ENCODE measurements at regions not wholly inside any gene's neighbourhood (a gene's known extent, or its start where the extent isn't known, plus 50 kb on each side); places are given as distances from the start of the nearest gene placed in this dataset.

- TF ChIP-seq CTCF (conservative IDR thresholded peaks at IDR 0.05; ENCODE audit: control insufficient read depth, insufficient read depth, low read depth, low read length) = no peak
- DNase-seq (ENCODE audit: low read depth) = no peak
- no peak overlapping the region for H3K4me3 ChIP-seq (ENCODE audit: control insufficient read depth, low read depth, low read length)
These were observed 418.0 kb downstream of the SPATA31D1 start for GRCh38 chr9:82406456-82407085.

DNA sequence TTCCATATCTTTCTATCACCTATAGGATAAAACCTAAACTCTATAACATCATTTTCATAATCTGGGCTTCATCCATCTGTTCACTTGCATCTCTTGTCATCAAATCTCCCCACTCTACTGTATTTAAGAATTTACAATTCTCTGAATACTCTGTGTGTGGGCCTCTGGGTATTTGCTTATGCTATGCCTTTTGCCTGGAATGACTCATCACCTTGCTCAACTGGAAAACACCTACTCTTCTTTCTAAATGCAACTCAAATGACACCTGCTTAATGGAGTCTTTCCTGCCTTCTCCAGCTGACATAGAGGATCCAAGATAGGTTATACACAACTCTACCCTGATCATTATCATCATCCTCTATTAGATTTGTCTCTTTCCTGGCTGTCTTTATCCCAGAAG is 421.7 kb downstream of the SPATA31D1 start:
- TF ChIP-seq CTCF (conservative IDR thresholded peaks at IDR 0.05; ENCODE audit: control insufficient read depth, insufficient read depth, low read depth, low read length) = no peak
- peak; percentile 19 for DNase-seq (ENCODE audit: low read depth)
- no peak overlapping the region for H3K4me3 ChIP-seq (ENCODE audit: control insufficient read depth, low read depth, low read length)

- DNase-seq (ENCODE audit: low read depth) = no peak
- H3K4me3 ChIP-seq (ENCODE audit: control insufficient read depth, low read depth, low read length) = no peak overlapping the region
- TF ChIP-seq CTCF (conservative IDR thresholded peaks at IDR 0.05; ENCODE audit: control insufficient read depth, insufficient read depth, low read depth, low read length) = no peak
These were observed 422.3 kb downstream of the SPATA31D1 start for GRCh38 chr9:82410866-82411265.

GRCh38 chr9:82412586-82413305 is 424.2 kb downstream of the SPATA31D1 start:
- TF ChIP-seq CTCF (conservative IDR thresholded peaks at IDR 0.05; ENCODE audit: control insufficient read depth, insufficient read depth, low read depth, low read length) = no peak
- no peak overlapping the region for H3K4me3 ChIP-seq (ENCODE audit: control insufficient read depth, low read depth, low read length)
- no peak for DNase-seq (ENCODE audit: low read depth)

- no peak overlapping the region for H3K4me3 ChIP-seq (ENCODE audit: control insufficient read depth, low read depth, low read length)
- DNase-seq (ENCODE audit: low read depth) = no peak
- TF ChIP-seq CTCF (conservative IDR thresholded peaks at IDR 0.05; ENCODE audit: control insufficient read depth, insufficient read depth, low read depth, low read length) = no peak
These were observed 428.9 kb downstream of the SPATA31D1 start for GRCh38 chr9:82417501-82417900.

DNA sequence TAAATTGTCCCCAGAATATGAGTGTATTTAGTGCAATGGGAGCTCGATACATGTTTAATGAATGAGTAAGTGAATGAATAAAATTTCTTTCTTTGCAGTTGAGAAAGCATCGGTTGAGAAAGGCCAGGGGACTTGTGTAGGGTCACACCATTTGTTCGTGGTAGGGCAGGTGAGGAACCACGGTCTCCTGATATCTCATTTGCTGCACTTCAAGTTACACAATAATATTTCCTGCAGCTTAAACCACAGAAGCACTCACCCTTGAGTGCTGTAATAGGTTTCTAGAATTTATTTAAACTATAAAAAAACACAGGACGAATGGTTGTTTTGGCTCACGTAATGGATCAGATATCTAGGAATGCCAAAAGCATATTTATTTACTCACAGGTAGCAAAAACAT is 429.8 kb downstream of the SPATA31D1 start:
- no peak for TF ChIP-seq CTCF (conservative IDR thresholded peaks at IDR 0.05; ENCODE audit: control insufficient read depth, insufficient read depth, low read depth, low read length)
- no peak overlapping the region for H3K4me3 ChIP-seq (ENCODE audit: control insufficient read depth, low read depth, low read length)
- DNase-seq (ENCODE audit: low read depth) = no peak

Data from fibroblast of mammary gland (primary cell).